ENCODE measurements at regions not wholly inside any gene's neighbourhood (a gene's known extent, or its start where the extent isn't known, plus 50 kb on each side); places are given as distances from the start of the nearest gene placed in this dataset.

GRCh38 chr2:219851169-219851568, 223.7 kb downstream of the SLC4A3 start:
- DNase-seq (ENCODE audit: low read depth): no peak
- in situ Hi-C loops (cut with HindIII; ENCODE audit: low sequenced_read_pairs): no loop called here
- H3K4me3 ChIP-seq (ENCODE audit: low read depth, low read length): no peak overlapping the region
- no peak for TF ChIP-seq CTCF (IDR thresholded peaks at IDR 0.05; ENCODE audit: low read depth, low read length, missing control alignments)

GRCh38 chr2:219851801-219852481, 224.5 kb downstream of the SLC4A3 start:
- H3K4me3 ChIP-seq (ENCODE audit: low read depth, low read length): peak overlapping the region; percentile 14
- DNase-seq (ENCODE audit: low read depth): no peak
- in situ Hi-C loops (cut with HindIII; ENCODE audit: low sequenced_read_pairs): no loop called here
- no peak for TF ChIP-seq CTCF (IDR thresholded peaks at IDR 0.05; ENCODE audit: low read depth, low read length, missing control alignments)

- no peak for TF ChIP-seq CTCF (IDR thresholded peaks at IDR 0.05; ENCODE audit: low read depth, low read length, missing control alignments)
- no peak for DNase-seq (ENCODE audit: low read depth)
- no peak overlapping the region for H3K4me3 ChIP-seq (ENCODE audit: low read depth, low read length)
- in situ Hi-C loops (cut with HindIII; ENCODE audit: low sequenced_read_pairs): no loop called here
Observed at GRCh38 chr2:219852626-219853025, 225.2 kb downstream of the SLC4A3 start.

- in situ Hi-C loops (cut with HindIII; ENCODE audit: low sequenced_read_pairs): no loop called here
- DNase-seq (ENCODE audit: low read depth): no peak
- no peak overlapping the region for H3K4me3 ChIP-seq (ENCODE audit: low read depth, low read length)
- TF ChIP-seq CTCF (IDR thresholded peaks at IDR 0.05; ENCODE audit: low read depth, low read length, missing control alignments): no peak
Observed at GRCh38 chr2:219856602-219857001, 229.2 kb downstream of the SLC4A3 start.

GRCh38 chr2:219857751-219858150, 230.3 kb downstream of the SLC4A3 start:
- DNase-seq (ENCODE audit: low read depth): no peak
- in situ Hi-C loops (cut with HindIII; ENCODE audit: low sequenced_read_pairs): no loop called here
- no peak overlapping the region for H3K4me3 ChIP-seq (ENCODE audit: low read depth, low read length)
- no peak for TF ChIP-seq CTCF (IDR thresholded peaks at IDR 0.05; ENCODE audit: low read depth, low read length, missing control alignments)

- no peak overlapping the region for H3K4me3 ChIP-seq (ENCODE audit: low read depth, low read length)
- in situ Hi-C loops (cut with HindIII; ENCODE audit: low sequenced_read_pairs): no loop called here
- TF ChIP-seq CTCF (IDR thresholded peaks at IDR 0.05; ENCODE audit: low read depth, low read length, missing control alignments): no peak
- no peak for DNase-seq (ENCODE audit: low read depth)
Observed at GRCh38 chr2:219861307-219861706, 233.9 kb downstream of the SLC4A3 start.

Data from astrocyte of the cerebellum (primary cell).